NCI-H1930 (cell line): ENCODE measurements at regions not wholly inside any gene's neighbourhood (a gene's known extent, or its start where the extent isn't known, plus 50 kb on each side); places are given as distances from the start of the nearest gene placed in this dataset.

Experiments
- DNase-seq, 2 experiments: peaks; one replicate each; lab custom pipeline; 2025; lab: John Stamatoyannopoulos, UW

GRCh38 chr4:36493251-36493650 is 211.8 kb downstream of the DTHD1 start:
- no peak for DNase-seq

GRCh38 chr4:36494016-36494415 is 212.6 kb downstream of the DTHD1 start:
- DNase-seq: no peak

GRCh38 chr4:36494747-36495146 is 213.3 kb downstream of the DTHD1 start:
- no peak for DNase-seq

GRCh38 chr4:36502350-36502749 is 220.9 kb downstream of the DTHD1 start:
- no peak for DNase-seq

- DNase-seq: no peak
Observed at GRCh38 chr4:36508394-36508793, 227.0 kb downstream of the DTHD1 start.

GRCh38 chr4:36509845-36510244 is 228.4 kb downstream of the DTHD1 start:
- DNase-seq: no peak

GRCh38 chr4:36511785-36512184 is 230.4 kb downstream of the DTHD1 start:
- DNase-seq: no peak

- no peak for DNase-seq
Observed at GRCh38 chr4:36516522-36517095, 235.2 kb downstream of the DTHD1 start.

GRCh38 chr4:36523182-36523581 is 241.8 kb downstream of the DTHD1 start:
- no peak for DNase-seq

- DNase-seq: no peak
Observed at GRCh38 chr4:36532670-36533379, 251.4 kb downstream of the DTHD1 start.

GRCh38 chr4:36533944-36534343 is 252.5 kb downstream of the DTHD1 start:
- no peak for DNase-seq

GRCh38 chr4:36547383-36547782 is 266.0 kb downstream of the DTHD1 start:
- DNase-seq: no peak

- DNase-seq: no peak
Observed at GRCh38 chr4:36549252-36549651, 267.8 kb downstream of the DTHD1 start.

GRCh38 chr4:36549992-36550391 is 268.6 kb downstream of the DTHD1 start:
- DNase-seq: no peak

- no peak for DNase-seq
Observed at GRCh38 chr4:36551697-36552214, 270.3 kb downstream of the DTHD1 start.

- DNase-seq: no peak
Observed at GRCh38 chr4:36553029-36553428, 271.6 kb downstream of the DTHD1 start.

GRCh38 chr4:36553453-36553852 is 272.0 kb downstream of the DTHD1 start:
- DNase-seq: no peak

GRCh38 chr4:36556984-36557383 is 275.6 kb downstream of the DTHD1 start:
- DNase-seq: no peak

GRCh38 chr4:36568575-36568974 is 287.2 kb downstream of the DTHD1 start:
- DNase-seq: no peak

- no peak for DNase-seq
Observed at GRCh38 chr4:36573441-36573840, 292.0 kb downstream of the DTHD1 start.

GRCh38 chr4:36574816-36575215 is 293.4 kb downstream of the DTHD1 start:
- no peak for DNase-seq

GRCh38 chr4:36582198-36582597 is 300.8 kb downstream of the DTHD1 start:
- no peak for DNase-seq

GRCh38 chr4:36587909-36588472 is 306.6 kb downstream of the DTHD1 start:
- DNase-seq: no peak
